ENCODE measurements at regions not wholly inside any gene's neighbourhood (a gene's known extent, or its start where the extent isn't known, plus 50 kb on each side); places are given as distances from the start of the nearest gene placed in this dataset.

DNA sequence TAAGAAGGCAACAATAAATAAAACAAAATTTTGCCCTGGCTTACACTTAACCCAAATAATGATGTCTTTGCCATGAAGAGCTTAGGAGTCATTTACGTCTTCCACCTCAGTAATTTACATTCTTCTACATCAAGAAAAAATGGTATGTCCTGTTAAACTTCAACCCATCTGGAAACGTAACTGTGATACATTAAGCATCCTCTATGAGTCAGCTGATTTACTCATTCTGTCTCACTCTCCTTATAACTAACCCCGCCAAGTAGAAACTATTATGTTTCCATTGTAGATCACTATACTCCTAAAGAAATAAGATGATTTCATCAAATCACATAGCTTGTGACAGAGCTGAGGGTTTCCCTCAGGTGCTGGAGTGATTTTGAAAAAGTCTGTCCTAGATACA lies 330.7 kb downstream of the CDC14C start:
- DNase-seq, result no peak

DNA sequence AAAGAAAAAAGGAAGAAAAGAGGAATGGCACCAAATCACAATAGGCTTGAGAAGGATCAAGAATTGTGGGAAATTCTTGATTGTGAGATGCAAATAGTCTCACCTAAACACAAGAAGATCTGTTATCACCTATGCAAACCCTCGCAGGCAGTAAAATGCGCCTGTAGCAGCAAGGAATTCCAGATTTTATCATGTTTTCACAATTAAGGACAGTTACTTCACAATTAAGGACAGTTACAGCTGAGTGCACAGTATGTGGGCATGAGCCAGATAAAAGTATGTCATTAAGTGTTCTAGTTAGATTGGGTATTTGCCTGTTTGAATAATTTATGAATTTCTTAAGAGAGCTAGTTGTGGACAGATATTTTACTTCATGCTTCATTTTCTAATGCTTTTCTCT lies 336.2 kb downstream of the CDC14C start:
- DNase-seq, result no peak

DNA sequence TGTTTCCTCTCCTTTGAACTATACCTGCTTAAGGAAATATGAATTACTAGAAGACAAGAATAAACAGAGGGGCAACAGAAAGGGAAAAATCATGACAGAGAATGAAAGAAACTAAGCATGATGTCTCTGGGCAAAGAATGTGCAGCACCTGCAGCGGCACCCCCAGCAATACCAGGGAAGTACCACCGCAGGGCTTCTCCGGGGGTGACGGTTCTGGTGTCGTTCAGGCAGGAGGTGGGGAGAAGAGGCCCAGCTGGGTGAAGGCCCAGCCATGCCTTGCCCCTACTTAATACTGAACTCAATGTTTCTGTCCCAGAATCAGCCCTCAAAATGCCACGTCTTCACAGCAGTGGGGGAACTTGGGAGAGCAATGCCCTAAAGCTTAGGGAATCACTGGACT lies 337.6 kb downstream of the CDC14C start:
- DNase-seq, result no peak

DNA sequence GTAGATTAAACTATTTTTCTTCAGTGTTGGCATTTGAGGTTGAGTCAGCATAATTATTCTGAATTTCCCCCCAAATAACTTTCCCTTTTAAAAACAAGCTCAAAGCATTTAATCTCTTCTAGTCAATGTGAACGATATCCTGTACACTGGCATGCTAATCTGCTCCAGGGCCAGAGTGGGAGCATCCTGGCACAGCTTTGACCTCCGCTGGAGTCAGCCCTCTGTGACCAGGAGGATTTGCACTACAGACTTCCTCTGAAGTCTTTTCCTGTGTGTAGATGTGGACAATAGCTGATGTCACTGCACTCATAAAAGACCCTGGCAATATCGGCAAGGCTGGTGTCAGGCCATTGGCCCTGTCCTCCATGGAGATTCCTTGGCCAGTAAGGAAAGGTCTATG lies 340.2 kb downstream of the CDC14C start:
- no peak for DNase-seq

DNA sequence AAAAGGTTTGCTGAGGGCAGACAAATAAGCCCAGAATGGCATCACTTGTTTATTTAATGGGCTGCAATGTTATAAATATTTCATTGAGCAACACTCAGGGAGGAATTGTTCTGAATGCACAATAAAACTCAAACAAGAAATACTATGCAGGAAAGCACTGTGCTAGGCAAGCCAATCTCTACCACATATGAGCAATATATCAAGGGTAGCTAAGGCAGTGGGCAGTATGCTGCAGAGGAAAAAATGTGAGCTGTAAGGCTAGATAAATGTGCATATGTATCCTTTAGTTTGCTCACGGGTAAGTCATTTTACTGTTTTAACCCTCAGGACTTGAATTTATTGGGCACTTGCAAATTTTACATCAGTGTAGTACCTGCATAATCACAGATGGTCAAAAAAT lies 349.6 kb downstream of the CDC14C start:
- no peak for DNase-seq

DNA sequence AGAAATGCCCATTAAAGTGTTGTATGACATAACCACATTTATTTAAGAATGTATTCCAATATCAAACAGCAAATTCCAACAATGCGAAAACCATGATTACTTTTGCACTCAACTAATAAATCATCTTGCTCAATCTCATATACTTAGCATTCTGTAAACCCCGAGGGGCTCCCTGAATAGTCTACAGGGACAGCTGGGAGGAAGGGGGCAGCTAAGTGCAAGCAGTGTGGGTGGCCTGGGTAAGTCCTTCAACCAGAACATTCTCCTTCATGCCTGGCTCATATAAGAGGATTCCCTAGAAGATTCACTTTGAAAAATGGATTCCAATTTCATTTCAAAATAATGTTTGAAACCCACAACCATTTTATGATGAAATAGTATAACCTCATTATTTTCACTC lies 355.5 kb downstream of the CDC14C start:
- no peak for DNase-seq

DNA sequence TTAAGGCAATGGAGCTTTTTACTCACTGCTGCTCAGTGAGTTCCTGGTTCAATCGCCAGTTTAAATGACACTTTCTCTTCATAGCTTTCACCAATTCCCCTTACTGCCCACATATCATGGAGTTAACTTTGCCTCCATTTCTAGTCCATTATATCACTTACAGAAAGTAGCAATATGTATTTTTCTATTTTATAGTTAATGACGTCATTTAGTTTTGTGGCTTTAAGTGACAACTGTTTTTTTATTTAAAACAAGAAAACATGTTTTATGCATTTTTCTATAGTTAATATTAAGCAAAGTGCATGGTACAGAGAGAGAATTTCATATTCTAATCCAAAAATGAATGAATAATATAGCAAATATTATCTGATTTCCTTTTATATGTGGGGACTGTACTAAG lies 363.3 kb downstream of the CDC14C start:
- DNase-seq, result no peak

DNA sequence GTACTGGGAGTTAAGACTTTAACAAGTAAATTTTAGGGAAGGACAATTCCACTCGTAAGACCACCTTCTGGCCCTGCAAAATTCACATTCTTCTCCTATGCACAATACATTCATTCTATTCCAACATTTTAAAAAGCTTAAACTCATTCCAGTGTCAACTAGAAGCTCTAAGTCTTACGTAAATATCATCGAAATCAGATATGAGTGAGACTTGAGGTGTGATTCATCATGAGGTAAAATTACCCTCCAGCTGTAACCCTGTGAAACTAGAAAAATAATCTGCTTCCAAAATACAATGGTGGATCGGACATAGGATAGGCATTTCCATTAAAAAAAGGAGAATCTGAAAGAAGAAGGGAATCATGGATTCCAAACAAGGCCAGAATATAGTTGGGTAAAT lies 370.3 kb downstream of the CDC14C start:
- no peak for DNase-seq

DNA sequence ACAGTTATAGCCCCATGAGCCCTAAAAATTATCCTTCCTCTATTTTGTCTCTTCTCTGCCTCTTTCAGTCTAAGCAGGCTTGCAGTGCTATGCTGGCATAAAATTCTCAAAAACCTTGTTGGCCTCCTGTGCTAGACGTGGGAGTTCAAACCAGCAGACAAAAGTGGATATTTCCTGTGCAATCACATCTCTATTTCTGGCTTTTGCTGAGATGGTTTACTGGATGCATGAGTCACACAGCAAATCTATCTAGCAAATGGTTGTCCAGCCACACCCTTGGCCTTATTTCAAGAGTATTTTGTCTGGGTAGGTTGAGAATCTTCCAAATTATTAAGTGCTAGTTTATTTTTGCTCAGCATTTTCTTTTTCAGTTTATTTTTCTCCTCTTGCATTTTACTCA lies 370.8 kb downstream of the CDC14C start:
- no peak for DNase-seq

DNA sequence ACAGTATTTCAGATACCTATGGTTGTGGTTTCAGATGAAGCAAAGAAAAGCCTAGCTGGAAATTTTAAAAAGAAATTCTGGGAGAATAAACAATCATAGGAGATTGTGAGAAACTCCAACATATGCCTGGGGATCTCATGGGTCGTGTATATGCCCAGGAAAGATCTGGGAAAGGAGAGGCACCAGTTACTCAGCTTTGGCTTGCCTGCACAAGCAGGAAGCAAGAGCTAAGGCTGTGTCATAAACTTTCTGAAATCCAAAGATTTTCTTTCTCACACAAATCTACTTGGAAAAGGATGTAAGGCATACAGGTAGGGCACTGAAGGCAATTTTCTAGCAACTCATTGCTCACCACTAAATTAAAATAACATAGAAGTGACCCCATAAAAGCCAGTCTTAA lies 373.6 kb downstream of the CDC14C start:
- DNase-seq, result no peak

DNA sequence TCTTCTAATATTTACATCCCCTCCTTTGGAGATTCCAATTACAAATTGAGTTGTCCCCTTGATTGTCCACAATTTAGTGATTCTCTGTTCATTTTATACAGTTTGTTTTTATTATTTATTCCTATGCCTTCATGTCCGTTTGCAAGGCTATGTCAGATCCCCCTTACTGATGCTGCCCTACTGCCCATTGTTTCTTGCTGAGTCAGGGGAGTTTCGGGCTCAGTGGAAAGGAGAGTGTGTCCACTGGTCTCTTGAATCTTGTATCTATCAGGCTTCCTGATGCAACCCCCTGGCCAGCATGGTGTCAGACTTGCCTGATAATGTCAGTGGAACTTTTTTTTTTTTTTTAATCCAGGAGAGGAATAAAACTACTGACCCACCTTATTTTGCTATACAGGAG lies 384.4 kb downstream of the CDC14C start:
- no peak for DNase-seq

DNA sequence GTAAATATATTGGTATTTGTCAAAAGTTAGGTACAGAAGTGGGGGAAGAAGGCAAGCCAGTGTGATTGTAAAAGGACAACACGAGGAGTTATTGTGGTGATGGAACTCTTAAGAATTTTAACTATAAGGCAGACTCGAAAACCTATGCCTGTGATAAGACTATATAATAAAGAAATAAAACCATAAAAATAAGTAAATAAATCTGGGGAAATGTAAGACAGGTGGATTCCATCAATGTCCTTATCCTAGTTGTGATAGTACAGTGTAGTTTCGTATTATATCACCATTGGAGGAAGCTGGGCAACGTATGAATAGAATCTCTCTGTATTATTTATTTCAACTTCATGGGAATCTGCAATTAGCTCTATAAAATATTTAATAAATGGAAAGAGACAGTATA lies 395.7 kb downstream of the CDC14C start:
- no peak for DNase-seq

DNA sequence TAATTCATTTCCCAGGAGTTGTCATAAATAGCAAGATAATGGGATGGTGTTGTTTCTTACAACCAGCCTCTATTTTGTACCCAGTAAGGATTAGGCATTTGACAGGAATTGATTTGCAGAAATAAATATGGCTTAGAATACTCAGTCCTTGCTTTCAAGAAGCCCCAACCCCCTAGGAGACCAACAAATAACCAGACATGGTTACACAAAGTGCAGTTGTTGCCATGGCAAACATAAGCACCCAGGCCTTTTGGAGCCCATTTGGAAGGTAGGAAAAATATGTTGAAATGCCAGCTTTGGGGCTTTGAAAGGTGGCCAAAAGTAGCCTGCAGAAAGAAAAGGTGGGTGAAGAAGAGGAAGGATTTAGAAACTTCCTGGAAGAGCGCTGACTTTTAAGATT lies 397.5 kb downstream of the CDC14C start:
- DNase-seq, result no peak

DNA sequence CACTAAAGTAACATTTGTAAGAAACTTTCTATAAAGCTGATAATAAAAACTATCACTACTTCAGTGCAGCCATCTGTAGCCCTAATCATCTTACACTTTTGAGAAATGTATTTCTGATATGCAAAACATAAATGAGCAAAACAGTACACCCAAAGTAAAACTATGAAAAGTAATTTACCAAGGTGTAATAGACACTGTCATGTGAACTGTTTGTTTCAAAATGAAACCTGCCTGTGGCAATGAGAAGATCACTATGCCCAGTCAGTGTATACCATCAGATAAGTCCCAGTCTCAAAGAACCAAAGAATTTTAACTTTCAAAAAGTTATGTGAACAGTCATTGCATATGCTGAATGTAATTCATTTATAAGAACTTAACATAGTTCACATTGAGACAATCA lies 398.1 kb downstream of the CDC14C start:
- no peak for DNase-seq

DNA sequence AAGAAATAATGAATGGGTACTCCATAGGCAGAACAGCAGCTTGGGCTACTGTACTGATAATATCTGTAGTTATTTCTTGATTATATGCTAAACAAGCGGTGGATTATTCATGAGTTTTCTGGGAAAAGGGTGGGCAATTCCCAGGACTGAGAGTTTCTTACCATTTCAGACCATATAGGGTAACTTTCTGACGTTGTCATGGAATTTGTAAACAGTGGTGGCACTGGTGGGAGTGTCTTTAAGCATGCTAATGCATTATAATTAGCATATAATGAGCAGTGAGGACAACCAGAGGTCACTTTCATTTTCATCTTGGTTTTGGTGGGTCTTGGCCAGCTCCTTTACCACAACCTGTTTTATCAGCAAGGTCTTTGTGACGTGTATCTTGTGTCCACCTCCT lies 399.7 kb downstream of the CDC14C start:
- no peak for DNase-seq

DNA sequence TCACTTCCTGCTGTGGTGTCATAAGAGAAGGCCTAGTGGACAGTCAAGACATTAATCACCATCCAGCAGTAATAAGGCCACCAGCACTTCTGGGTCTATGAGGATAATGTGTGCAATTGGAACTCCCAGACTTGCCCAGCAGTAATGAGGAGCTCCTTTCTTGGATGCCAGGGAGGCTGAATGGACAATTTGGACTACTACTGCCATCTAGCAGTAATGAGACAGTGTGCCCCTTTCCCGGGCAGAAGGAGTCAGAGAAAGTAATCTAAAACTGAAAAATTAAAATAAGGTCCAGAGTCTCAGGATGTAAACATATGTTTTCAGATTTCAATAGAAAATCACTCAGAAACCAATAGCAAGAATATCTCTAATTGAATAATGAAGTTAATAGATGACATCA lies 400.4 kb downstream of the CDC14C start:
- DNase-seq, result no peak

DNA sequence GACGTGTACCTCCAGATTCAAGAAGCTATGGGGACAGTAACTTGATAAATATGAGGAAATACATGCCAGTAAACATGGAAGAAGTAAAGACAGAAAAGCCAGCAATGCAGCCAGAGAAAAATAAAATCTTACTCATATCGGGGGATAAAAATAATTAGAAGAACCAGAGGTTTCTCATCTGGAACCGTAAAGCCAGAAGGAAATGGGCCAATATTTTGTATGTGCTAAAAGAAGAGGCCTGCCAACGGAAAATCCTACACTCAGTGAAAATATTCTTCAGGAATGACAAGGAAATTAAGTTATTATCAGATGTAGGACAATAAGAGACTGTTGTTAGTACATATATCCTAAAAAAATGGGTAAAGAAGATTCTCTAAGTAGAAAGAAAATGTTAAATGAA lies 401.2 kb downstream of the CDC14C start:
- DNase-seq, result no peak

DNA sequence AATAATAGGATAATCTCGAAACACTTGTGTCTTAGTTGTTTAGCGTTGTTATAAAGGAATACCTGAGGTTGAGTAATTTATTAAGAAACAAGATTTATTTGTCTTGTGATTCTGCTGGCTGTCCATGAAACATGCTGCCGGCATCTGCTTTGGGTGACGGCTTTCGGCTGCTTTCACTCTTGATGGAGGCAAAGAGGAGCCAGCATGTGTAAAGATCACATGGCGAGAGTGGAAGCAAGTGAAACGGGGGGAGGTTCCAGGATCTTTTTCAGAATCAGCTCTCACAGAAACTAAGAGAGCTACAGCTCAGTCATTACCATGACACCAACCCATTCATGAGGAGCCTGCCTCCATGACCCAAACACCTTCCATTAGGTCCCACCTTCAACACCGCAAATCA lies 402.8 kb downstream of the CDC14C start:
- DNase-seq, result no peak

DNA sequence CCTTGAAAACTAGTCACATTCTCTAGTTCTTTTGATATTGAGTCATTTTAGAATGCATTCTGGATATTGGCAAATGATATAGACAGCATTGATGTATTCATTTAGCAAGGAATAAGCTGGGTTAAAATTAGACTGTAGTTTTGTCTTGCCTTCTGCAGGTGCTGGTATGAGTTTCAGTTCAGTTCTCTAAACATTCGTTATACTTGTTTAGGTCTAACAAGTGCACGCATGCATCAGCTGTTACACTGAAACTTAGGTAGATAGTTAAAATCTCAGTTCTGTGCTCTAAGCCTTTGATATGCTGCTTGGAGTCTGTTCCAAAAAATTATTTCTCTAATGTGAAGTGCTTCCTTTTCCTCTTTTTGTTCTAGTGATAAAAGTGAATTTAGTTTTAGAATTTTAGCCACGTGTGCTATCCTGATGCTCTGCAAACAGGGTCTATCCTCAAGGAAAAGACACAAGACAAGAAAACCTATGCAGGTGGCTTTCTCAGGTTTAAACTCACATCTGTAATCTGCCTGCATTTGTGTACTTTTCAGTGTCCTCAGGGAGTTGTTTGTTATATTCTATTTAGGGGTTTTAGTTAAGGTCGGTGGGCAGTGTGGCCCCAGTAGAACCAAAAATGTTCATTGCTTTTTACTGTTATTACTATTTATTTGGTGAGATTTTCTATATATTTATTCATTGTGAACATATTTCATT lies 409.0 kb downstream of the CDC14C start:
- no peak for DNase-seq

DNA sequence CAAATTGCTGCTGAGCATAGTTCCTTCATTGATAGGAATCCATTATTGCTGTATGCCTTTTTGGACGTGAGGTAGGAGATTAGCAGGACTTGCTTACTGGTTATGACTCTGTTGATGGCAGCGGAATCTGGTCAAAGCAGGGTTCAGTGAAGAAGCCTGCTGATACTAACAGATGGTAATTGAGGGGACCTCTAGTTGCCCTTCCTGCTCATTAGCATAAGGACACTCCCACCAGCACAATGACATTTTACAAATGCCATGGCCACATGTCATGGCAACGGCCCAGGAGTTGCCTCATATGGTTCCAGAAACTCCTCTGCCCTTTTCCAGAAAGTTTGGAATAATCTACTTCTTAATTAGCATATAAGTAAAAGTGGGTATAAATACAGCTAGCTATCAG lies 417.5 kb downstream of the CDC14C start:
- no peak for DNase-seq

DNA sequence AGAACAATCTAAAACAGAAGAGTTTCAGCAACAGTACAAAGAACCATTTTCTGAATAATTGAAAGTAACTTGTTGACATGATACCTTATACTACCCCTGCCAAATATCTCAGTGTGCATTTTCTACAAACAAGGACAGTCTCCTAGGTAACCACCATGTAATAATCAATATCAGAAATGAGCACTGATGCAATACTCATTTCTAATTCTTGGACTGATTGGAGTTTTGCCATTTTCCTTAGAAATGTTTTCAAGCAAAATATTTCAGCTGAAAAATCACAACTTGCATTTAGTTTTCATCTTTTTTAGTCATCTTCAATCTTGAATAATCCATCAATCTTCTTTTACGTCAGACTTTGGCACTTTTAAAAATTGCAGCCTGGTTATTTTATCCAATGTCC lies 420.2 kb downstream of the CDC14C start:
- DNase-seq, result no peak

DNA sequence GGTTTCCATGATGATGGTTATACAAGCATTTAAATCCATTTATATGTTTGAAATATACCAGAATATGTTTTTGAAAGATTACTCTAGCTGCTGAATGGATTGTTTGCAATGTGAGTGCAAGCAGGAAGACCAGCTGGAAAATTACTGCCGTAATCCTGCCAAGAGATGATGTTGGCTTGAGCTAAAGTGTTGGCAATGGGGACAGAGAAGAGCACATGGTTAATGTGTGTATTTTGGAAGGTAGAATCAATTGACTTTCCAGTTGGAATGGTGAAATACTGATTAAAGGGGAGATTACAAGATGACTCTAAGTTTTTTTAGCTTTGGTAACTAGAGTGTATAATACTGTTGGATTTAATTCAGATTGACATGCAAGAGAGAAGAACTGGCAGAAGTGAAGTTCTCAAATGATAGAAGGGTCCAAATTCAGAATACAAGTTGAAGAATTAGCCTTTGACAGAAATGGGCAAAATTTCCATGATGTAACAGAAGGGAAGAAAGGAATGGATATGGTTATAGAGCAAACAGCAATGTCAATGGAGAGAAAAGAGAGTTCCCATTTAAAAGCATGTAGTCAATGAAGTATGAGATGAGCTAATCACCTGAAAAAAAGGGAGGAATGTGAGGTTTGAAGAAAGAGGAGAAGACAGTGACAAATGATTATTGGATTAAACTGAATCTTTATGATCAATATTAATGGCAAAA lies 422.0 kb downstream of the CDC14C start:
- DNase-seq, result no peak

DNA sequence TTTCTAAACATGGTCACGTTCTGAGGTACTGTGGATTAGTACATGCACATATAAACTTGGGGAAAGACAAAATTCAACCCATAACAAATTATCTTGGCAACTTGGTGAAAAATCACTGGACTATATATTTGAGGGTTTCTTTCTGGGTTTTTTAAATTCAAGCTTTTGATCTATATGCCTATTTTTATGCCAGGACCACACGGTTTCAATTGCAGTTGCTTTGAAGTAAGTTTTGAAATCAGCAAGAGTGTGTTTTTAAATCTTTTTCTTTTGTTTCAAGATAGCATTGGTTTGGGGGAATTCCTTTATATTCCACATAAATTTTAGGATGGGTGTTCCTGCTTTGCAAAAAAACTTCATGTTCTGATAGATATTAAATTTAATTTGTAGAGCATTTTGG lies 406.4 kb upstream of the VWC2 start:
- DNase-seq, result no peak

DNA sequence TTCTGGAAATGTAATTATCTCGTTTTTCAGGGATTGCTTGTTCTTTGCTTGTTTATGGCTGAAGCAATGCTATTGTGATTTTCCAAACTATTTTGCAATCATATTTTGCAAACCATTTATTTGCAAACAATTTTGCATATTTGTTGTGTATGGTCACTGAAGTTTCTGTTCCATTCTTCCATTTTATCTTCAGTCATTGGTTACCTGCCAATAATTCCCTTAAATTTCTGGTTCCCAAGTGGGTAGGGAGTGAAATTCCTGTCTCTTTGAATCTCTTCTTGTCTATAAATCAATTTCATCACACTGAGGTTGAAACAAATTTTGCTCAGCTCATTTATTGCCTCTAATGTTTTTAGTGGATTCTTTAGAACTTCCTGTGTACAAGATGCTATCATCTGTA lies 401.7 kb upstream of the VWC2 start:
- no peak for DNase-seq

DNA sequence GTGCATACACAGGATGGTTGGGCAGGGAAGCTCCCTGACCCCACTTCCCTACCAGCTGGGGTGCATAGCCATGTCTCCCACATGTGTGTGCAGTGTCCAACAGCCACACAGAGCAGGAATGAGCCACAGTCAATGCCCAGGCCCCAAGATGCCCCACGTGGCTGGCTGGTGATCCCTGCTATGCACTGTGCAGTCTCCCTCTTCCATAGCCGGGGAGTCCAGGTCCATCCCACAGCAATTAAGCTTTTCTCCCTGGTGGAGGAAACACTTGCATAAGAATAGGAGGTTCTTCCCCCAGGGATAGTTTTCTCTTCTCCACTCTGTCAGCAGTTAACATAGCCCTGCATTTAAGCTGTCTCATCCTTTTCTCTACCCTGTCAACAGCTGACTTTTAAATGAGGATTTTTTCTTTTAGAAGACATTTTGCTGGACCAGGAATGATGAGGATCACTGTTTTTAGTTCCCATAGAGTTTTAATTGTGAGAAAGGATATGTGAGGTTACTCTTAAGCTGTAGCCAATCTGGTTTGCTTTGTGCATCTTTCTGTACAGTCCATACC lies 396.5 kb upstream of the VWC2 start:
- no peak for DNase-seq

All from NCI-H1092 (cell line).